ENCODE measurements at regions not wholly inside any gene's neighbourhood (a gene's known extent, or its start where the extent isn't known, plus 50 kb on each side); places are given as distances from the start of the nearest gene placed in this dataset.

DNA sequence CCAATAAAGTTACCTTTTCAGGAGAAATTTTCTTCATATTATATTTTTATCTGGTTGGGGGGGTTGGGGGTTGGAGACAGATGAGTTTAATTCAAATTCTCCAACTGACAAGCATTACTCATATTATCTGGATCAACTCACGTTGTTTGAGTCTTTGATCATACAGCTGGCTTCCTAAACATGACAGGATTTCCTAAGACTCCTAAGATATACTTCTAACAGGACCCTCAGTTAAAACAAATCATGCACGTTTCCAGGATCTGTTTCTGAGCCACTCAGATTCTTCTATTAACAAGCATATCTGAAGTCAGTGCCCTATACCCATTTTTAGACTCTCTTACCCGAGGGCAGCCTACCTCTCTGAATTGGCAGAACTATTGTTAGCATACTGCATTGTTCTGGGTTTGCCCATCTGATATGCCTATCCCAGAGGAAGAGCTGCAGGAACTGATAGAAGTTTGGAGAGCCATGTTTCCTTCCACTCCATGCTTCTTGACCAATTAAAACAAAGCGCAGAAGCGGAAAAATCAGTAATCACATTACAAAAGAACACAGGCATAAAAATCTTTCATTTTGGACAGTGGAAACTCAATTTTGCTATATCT, 653.9 kb downstream of the LTN1 start:
- H3K4me3 ChIP-seq (ENCODE audit: low read depth, low read length): no peak overlapping the region
- TF ChIP-seq CTCF (IDR thresholded peaks at IDR 0.05; ENCODE audit: low read depth, low read length) (no peak), POLR2A (IDR thresholded peaks at IDR 0.05; ENCODE audit: extremely low read depth, insufficient read length) (no peak), MYC (IDR thresholded peaks at IDR 0.05; ENCODE audit: low read depth, low read length) (no peak)
- TF ChIP-seq, protein P1, sequence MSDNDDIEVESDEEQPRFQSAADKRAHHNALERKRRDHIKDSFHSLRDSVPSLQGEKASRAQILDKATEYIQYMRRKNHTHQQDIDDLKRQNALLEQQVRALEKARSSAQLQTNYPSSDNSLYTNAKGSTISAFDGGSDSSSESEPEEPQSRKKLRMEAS (IDR thresholded peaks at IDR 0.05; ENCODE audit: low read depth, low read length): no peak
- DNase-seq (ENCODE audit: low read depth): no peak

DNA sequence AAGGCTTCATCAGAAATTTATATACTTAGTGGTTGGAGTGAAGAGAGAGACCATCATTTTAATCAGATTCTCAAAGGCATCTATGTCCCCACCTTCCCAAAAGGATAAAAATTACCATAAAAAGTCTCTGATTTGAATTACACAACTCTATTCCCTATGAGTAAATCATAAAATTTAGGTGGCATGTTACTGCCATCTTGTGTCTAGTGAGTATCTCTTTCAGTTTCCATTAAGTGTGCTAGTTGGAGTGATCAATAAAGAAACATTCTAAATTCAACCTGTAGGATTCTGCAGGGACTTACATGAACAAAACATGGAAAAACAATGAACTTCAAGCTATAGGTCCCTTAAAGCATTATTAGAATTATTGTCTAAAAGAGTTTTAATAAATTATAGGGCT, 655.4 kb downstream of the LTN1 start:
- DNase-seq (ENCODE audit: low read depth): peak; percentile 17
- no peak overlapping the region for H3K4me3 ChIP-seq (ENCODE audit: low read depth, low read length)
- TF ChIP-seq CTCF (IDR thresholded peaks at IDR 0.05; ENCODE audit: low read depth, low read length): no peak
- no peak for TF ChIP-seq MYC (IDR thresholded peaks at IDR 0.05; ENCODE audit: low read depth, low read length)
- TF ChIP-seq, protein P1 (IDR thresholded peaks at IDR 0.05; ENCODE audit: low read depth, low read length): no peak
- no peak for TF ChIP-seq POLR2A (IDR thresholded peaks at IDR 0.05; ENCODE audit: extremely low read depth, insufficient read length)

DNA sequence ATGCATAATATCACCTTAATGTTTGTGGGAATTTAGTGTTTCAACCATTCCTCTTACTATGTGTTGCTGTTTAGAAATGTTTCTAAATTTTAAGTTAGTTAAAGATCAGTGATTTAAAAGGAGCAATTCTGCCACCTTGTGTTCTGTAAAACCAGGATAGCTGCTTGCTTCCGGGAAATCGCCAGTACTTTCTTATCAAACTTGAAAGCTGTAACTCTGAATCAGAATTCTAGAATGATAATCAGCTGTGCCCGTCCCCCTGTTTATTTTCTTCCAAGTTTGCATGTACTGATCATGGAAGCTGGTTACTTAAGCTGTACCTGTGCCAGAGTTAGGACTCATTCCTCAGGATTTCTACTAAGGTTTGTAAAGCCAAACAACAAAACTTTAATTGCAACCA, 656.4 kb downstream of the LTN1 start:
- H3K4me3 ChIP-seq (ENCODE audit: low read depth, low read length): no peak overlapping the region
- peak; percentile 28 for DNase-seq (ENCODE audit: low read depth)
- TF ChIP-seq POLR2A (IDR thresholded peaks at IDR 0.05; ENCODE audit: extremely low read depth, insufficient read length): no peak
- no peak for TF ChIP-seq CTCF (IDR thresholded peaks at IDR 0.05; ENCODE audit: low read depth, low read length)
- TF ChIP-seq MYC (IDR thresholded peaks at IDR 0.05; ENCODE audit: low read depth, low read length): no peak
- TF ChIP-seq, protein P1 (IDR thresholded peaks at IDR 0.05; ENCODE audit: low read depth, low read length): no peak

DNA sequence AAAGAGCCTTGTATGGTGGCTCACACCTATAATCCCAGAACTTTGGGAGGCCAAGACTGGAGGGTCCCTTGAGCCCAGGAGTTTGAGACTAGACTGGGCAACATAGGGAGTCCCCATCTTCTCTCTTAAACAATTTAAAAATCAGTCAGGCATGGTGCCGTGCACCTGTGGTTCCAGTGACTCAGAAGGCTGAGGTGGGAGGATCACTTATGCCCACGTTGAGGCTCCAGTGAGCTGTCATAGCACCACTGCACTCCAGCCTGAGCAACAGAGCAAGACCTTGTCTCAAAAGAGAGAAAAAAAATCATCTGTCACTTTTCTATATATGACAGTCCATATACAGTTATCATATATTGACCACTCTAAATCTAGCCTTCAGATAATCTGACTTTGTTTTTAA, 658.3 kb downstream of the LTN1 start:
- TF ChIP-seq MYC (IDR thresholded peaks at IDR 0.05; ENCODE audit: low read depth, low read length) (no peak), POLR2A (IDR thresholded peaks at IDR 0.05; ENCODE audit: extremely low read depth, insufficient read length) (no peak), CTCF (IDR thresholded peaks at IDR 0.05; ENCODE audit: low read depth, low read length) (no peak)
- TF ChIP-seq, protein P1 (IDR thresholded peaks at IDR 0.05; ENCODE audit: low read depth, low read length): no peak
- no peak overlapping the region for H3K4me3 ChIP-seq (ENCODE audit: low read depth, low read length)
- DNase-seq (ENCODE audit: low read depth): no peak

DNA sequence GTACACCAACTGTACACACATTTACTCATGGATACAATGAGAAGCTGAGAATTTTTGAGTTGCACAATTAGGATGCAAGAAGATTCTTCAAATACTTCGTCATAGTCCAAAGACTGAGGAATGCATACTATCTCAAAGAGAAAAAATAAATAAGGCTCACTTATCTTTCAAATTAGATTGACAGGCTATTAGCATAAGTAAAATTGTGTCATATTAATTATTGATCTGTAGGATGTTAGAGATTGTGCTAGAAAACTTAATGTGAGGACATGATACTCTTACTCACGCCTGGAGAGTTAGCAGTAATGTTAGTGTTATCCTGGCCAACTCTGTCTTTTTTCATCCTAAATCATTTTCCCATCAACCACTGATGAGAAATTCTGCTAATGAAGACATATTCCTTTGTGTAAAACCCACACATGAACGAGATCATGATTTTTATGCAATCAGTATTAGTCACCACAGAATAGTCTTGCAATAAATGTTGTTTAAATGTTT, 659.0 kb downstream of the LTN1 start:
- H3K4me3 ChIP-seq (ENCODE audit: low read depth, low read length): no peak overlapping the region
- no peak for DNase-seq (ENCODE audit: low read depth)
- no peak for TF ChIP-seq MYC (IDR thresholded peaks at IDR 0.05; ENCODE audit: low read depth, low read length)
- TF ChIP-seq POLR2A (IDR thresholded peaks at IDR 0.05; ENCODE audit: extremely low read depth, insufficient read length): no peak
- TF ChIP-seq CTCF (IDR thresholded peaks at IDR 0.05; ENCODE audit: low read depth, low read length): no peak
- TF ChIP-seq, protein P1 (IDR thresholded peaks at IDR 0.05; ENCODE audit: low read depth, low read length): no peak

Data from NB4 (cell line).